ENCODE measurements at regions not wholly inside any gene's neighbourhood (a gene's known extent, or its start where the extent isn't known, plus 50 kb on each side); places are given as distances from the start of the nearest gene placed in this dataset.

DNA sequence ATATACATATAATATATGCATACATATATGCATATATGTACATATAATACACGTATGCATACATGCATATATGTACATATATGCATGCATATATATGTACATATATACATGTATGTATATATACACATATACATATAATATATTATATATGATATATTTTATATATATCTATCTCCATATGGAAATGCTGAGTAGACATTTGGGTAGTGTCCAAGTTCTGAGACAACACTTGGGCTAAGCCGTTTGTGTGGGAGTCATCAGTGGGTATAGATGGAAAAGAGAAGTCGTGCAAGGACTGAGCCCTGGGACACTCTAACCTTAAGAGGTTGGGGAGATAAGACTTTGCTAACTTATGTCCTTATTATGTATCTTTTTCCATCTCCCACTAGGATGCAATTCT lies 165.2 kb upstream of the PODXL start:
- Mint-ChIP-seq H3K36me3 (ENCODE audit: unreplicated experiment) (no peaks in the 10 kb centered on the region), H3K27ac (ENCODE audit: unreplicated experiment) (no peak overlapping the region), H3K4me1 (ENCODE audit: low read depth, unreplicated experiment) (no peaks in the 10 kb centered on the region), H3K4me3 (ENCODE audit: unreplicated experiment) (no peak overlapping the region), H3K27me3 (ENCODE audit: unreplicated experiment) (peaks cover 4% of the 10 kb centered on the region), H3K9me3 (ENCODE audit: unreplicated experiment) (peaks cover 2% of the 10 kb centered on the region)
- TF ChIP-seq, protein P1, sequence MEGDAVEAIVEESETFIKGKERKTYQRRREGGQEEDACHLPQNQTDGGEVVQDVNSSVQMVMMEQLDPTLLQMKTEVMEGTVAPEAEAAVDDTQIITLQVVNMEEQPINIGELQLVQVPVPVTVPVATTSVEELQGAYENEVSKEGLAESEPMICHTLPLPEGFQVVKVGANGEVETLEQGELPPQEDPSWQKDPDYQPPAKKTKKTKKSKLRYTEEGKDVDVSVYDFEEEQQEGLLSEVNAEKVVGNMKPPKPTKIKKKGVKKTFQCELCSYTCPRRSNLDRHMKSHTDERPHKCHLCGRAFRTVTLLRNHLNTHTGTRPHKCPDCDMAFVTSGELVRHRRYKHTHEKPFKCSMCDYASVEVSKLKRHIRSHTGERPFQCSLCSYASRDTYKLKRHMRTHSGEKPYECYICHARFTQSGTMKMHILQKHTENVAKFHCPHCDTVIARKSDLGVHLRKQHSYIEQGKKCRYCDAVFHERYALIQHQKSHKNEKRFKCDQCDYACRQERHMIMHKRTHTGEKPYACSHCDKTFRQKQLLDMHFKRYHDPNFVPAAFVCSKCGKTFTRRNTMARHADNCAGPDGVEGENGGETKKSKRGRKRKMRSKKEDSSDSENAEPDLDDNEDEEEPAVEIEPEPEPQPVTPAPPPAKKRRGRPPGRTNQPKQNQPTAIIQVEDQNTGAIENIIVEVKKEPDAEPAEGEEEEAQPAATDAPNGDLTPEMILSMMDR (IDR thresholded peaks at IDR 0.05; ENCODE audit: partially characterized antibody, unreplicated experiment), result no peak
- DNase-seq, result no peak

DNA sequence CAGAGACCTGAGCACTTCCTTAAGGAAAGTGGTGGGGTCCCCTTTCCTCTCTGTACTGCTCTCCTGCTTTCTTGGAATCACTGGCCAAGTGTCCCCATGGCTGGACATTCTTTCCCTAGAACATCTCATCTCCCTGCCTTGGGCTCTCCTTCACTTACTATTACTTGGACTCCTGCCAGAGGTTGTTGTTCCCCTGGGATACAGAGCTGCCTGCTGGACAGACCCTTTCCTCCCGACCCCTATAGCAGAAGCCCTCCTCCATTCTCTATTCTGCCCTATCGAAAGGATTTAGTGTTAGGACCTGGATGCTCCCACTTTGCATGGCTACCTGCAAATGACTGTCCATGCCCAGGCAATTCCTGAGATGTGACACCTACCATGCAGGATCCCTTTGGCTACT lies 164.3 kb upstream of the PODXL start:
- Mint-ChIP-seq H3K4me3 (ENCODE audit: unreplicated experiment) (no peak overlapping the region), H3K36me3 (ENCODE audit: unreplicated experiment) (no peaks in the 10 kb centered on the region), H3K4me1 (ENCODE audit: low read depth, unreplicated experiment) (no peaks in the 10 kb centered on the region), H3K27me3 (ENCODE audit: unreplicated experiment) (peaks cover 4% of the 10 kb centered on the region), H3K9me3 (ENCODE audit: unreplicated experiment) (peaks cover 2% of the 10 kb centered on the region), H3K27ac (ENCODE audit: unreplicated experiment) (no peak overlapping the region)
- TF ChIP-seq, protein P1 (IDR thresholded peaks at IDR 0.05; ENCODE audit: partially characterized antibody, unreplicated experiment), result no peak
- no peak for DNase-seq

DNA sequence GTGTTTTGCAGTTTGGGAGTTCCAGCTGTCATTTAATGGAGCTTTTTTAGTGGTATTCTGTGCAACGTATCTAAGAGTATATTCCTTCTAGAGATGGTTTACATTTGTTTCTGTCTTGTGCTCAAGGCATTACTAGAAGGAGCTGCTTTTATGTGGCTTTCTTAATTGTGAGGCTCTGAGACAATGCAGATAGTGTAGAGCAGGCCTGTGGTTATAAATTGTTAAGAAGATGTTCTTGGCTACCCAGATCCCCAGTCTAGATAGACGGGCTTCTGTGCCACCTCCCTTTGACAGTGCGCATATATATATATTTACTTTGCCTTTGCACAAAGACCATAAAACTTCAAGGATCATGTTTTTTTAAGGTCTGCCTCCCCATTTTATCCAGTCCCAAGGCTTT lies 160.8 kb upstream of the PODXL start:
- no peak overlapping the region for H3K27ac Mint-ChIP-seq (ENCODE audit: unreplicated experiment)
- no peak overlapping the region for H3K4me3 Mint-ChIP-seq (ENCODE audit: unreplicated experiment)
- TF ChIP-seq, protein P1 (IDR thresholded peaks at IDR 0.05; ENCODE audit: partially characterized antibody, unreplicated experiment), result no peak
- H3K4me1 Mint-ChIP-seq (ENCODE audit: low read depth, unreplicated experiment), result no peaks in the 10 kb centered on the region
- no peak for DNase-seq
- H3K9me3 Mint-ChIP-seq (ENCODE audit: unreplicated experiment), result peaks cover 2% of the 10 kb centered on the region
- no peaks in the 10 kb centered on the region for H3K36me3 Mint-ChIP-seq (ENCODE audit: unreplicated experiment)
- peaks cover 4% of the 10 kb centered on the region for H3K27me3 Mint-ChIP-seq (ENCODE audit: unreplicated experiment)

DNA sequence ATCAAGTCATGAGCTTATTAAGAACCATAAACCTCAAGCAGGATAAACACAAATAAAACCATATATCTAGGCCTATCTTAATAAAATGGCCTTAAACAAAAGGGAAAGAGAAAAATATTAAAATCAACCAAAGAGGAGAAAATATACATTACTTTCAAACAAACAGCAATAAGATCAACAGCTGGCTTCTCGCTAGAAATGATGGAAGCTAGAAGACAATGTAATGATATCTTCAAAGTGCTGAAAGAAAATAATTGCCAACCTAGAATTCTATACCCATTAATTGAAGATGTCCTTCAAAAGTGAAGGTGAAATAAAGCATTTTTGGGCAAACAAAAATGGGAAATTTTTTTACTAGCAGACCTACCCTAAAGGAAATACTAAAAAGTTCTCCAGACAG lies 142.9 kb upstream of the PODXL start:
- no peaks in the 10 kb centered on the region for H3K4me1 Mint-ChIP-seq (ENCODE audit: low read depth, unreplicated experiment)
- peaks cover 5% of the 10 kb centered on the region for H3K36me3 Mint-ChIP-seq (ENCODE audit: unreplicated experiment)
- peaks cover 4% of the 10 kb centered on the region for H3K27me3 Mint-ChIP-seq (ENCODE audit: unreplicated experiment)
- H3K4me3 Mint-ChIP-seq (ENCODE audit: unreplicated experiment), result no peak overlapping the region
- DNase-seq, result no peak
- TF ChIP-seq, protein P1 (IDR thresholded peaks at IDR 0.05; ENCODE audit: partially characterized antibody, unreplicated experiment), result no peak
- H3K9me3 Mint-ChIP-seq (ENCODE audit: unreplicated experiment), result peaks cover 2% of the 10 kb centered on the region
- no peak overlapping the region for H3K27ac Mint-ChIP-seq (ENCODE audit: unreplicated experiment)

DNA sequence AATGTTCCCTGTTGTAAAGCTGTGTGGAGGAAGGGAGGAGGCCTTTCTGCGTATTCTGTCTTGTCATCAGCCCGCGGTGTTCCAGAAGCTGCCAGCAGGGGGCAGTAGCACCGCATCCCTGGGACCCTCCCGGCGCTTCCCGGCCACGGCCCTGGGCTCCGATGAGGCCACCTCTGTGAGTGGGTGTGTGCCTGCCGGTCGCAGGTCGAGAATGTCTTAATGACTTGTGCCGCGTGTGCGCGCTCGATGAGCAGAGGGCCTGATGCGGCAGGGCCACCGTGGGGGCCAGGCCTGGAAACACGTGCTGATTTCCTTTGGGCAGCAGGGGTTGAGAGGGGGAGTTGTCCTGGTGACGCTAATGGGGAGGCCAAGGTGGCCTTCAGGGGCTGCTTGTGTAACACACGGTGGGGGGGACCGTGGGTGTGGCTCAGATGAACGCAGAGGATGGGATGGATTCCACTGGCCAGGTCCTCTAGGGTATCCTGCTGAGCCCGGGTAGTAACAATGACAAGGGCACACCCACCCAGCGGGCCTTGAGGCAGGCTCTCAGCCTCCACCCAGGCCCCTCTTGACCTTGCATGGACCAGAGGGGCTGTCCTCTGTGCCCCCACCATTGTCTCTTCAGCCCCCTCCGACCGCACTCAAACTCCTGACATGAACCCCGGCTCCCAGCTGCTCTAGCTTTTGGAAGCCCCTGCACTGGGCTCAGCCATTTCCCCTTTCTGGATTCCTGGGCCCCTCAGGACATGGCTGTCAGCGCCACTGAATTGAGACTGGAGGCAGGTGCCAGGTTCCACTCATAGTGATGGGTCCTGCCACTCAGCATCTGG lies 135.9 kb upstream of the PODXL start:
- H3K27ac Mint-ChIP-seq (ENCODE audit: unreplicated experiment), result peak overlapping the region; percentile 48

More for the DNA sequence above, 135.9 kb upstream of the PODXL start:
- H3K27me3 Mint-ChIP-seq (ENCODE audit: unreplicated experiment), result peaks cover 1% of the 10 kb centered on the region
- TF ChIP-seq, protein P1 (IDR thresholded peaks at IDR 0.05; ENCODE audit: partially characterized antibody, unreplicated experiment), result peak; percentile 98
- no peaks in the 10 kb centered on the region for H3K4me1 Mint-ChIP-seq (ENCODE audit: low read depth, unreplicated experiment)
- H3K4me3 Mint-ChIP-seq (ENCODE audit: unreplicated experiment), result peak overlapping the region; percentile 18
- DNase-seq, result peak; percentile 95
- peaks cover 7% of the 10 kb centered on the region for H3K9me3 Mint-ChIP-seq (ENCODE audit: unreplicated experiment)
- no peaks in the 10 kb centered on the region for H3K36me3 Mint-ChIP-seq (ENCODE audit: unreplicated experiment)
